GM18511 (cell line): ENCODE measurements at regions not wholly inside any gene's neighbourhood (a gene's known extent, or its start where the extent isn't known, plus 50 kb on each side); places are given as distances from the start of the nearest gene placed in this dataset.
A peak's percentile ranks its signal among the peaks of the same experiment; 100 is the strongest.

Experiments
- ATAC-seq: cut with Tn5 transposase; IDR thresholded peaks from one replicate; pipeline ENCODE4 v1.9.1; 2021; ENCODE audit warnings: mild to moderate bottlenecking, moderate library complexity; ENCODE audit not compliant: unreplicated experiment

GRCh38 chr18:71798986-71799673, 745.0 kb downstream of the CBLN2 start:
- no peak for ATAC-seq

GRCh38 chr18:71797554-71797953, 746.6 kb downstream of the CBLN2 start:
- ATAC-seq: no peak

GRCh38 chr18:71784777-71785176, 759.4 kb downstream of the CBLN2 start:
- ATAC-seq: no peak

GRCh38 chr18:71760541-71760940, 783.6 kb downstream of the CBLN2 start:
- no peak for ATAC-seq

- no peak for ATAC-seq
These were observed 789.9 kb downstream of the CBLN2 start for GRCh38 chr18:71754246-71754645.

- ATAC-seq: no peak
These were observed 800.5 kb downstream of the CBLN2 start for GRCh38 chr18:71743634-71744033.

GRCh38 chr18:71729611-71730010, 814.5 kb downstream of the CBLN2 start:
- ATAC-seq: no peak

- ATAC-seq: no peak
These were observed 816.2 kb downstream of the CBLN2 start for GRCh38 chr18:71727909-71728308.

GRCh38 chr18:71725256-71725655, 818.9 kb downstream of the CBLN2 start:
- no peak for ATAC-seq

- no peak for ATAC-seq
These were observed 836.1 kb downstream of the CBLN2 start for GRCh38 chr18:71707985-71708500.

GRCh38 chr18:71707400-71707799, 836.7 kb downstream of the CBLN2 start:
- peak; percentile 82 for ATAC-seq

GRCh38 chr18:71689416-71690160, 854.6 kb downstream of the CBLN2 start:
- no peak for ATAC-seq

GRCh38 chr18:71682591-71682990, 861.6 kb downstream of the CBLN2 start:
- no peak for ATAC-seq

GRCh38 chr18:71678144-71678543, 866.0 kb downstream of the CBLN2 start:
- no peak for ATAC-seq

GRCh38 chr18:71673954-71674353, 870.2 kb downstream of the CBLN2 start:
- ATAC-seq: no peak

GRCh38 chr18:71673498-71673897, 870.6 kb downstream of the CBLN2 start:
- no peak for ATAC-seq

- ATAC-seq: no peak
These were observed 877.7 kb downstream of the CBLN2 start for GRCh38 chr18:71666481-71666880.

GRCh38 chr18:71665131-71665530, 879.0 kb downstream of the CBLN2 start:
- ATAC-seq: no peak

- ATAC-seq: no peak
These were observed 900.3 kb downstream of the CBLN2 start for GRCh38 chr18:71643822-71644221.

- no peak for ATAC-seq
These were observed 913.4 kb downstream of the CBLN2 start for GRCh38 chr18:71630696-71631095.

GRCh38 chr18:71625556-71626090, 918.5 kb downstream of the CBLN2 start:
- ATAC-seq: no peak

GRCh38 chr18:71598374-71598773, 945.8 kb downstream of the CBLN2 start:
- no peak for ATAC-seq
